Spleen (tissue), 11 donors: ENCODE measurements at regions not wholly inside any gene's neighbourhood (a gene's known extent, or its start where the extent isn't known, plus 50 kb on each side); places are given as distances from the start of the nearest gene placed in this dataset.

ENCODE experiments used
- DNase-seq: peaks from one replicate; pipeline ENCODE4 v3.0.0-alpha.2; 2020
- H3K27ac ChIP-seq, 8 donors: fragments of 200-600 bp; sonication (generic) in 7 of 8; 1 replicate in 4 of 8; 2 replicates in 4 of 8; pipeline versions ENCODE4 v1.5.0 to v1.8.0; 2016 to 2021; ENCODE audit warnings: inconsistent platforms in 4 of 8, mild to moderate bottlenecking in 4 of 8, moderate library complexity in 1 of 8
- H3K27me3 ChIP-seq, 7 donors: fragments of 200-600 bp; sonication (generic) in 6 of 7; replicated peaks in 1 of 7; 1 replicate in 4 of 7; 2 replicates in 3 of 7; pipeline versions ENCODE4 v1.5.0 to v1.8.0; 2016 to 2021; ENCODE audit warnings: inconsistent platforms in 3 of 7, mild to moderate bottlenecking in 1 of 7
- H3K36me3 ChIP-seq, 6 donors: fragments of 200-600 bp; sonication (generic) in 5 of 6; 1 replicate in 4 of 6; 2 replicates in 2 of 6; pipeline versions ENCODE4 v1.5.0 to v1.8.0; 2016 to 2021; ENCODE audit warnings: inconsistent platforms in 2 of 6
- H3K4me1 ChIP-seq, 6 donors: fragments of 200-600 bp; sonication (generic) in 5 of 6; 1 replicate in 3 of 6; 2 replicates in 3 of 6; pipeline versions ENCODE4 v1.5.0 to v1.8.0; 2016 to 2021; ENCODE audit warnings: inconsistent platforms in 3 of 6
- H3K4me3 ChIP-seq, 8 donors: fragments of 200-600 bp; sonication (generic) in 7 of 8; 1 replicate in 4 of 8; 2 replicates in 4 of 8; pipeline versions ENCODE4 v1.5.0 to v1.8.0; 2016 to 2021; ENCODE audit warnings: inconsistent platforms in 4 of 8, mild to moderate bottlenecking in 4 of 8, moderate library complexity in 2 of 8
- H3K9me3 ChIP-seq, 8 donors: fragments of 200-600 bp; sonication (generic) in 7 of 8; 1 replicate in 4 of 8; 2 replicates in 4 of 8; pipeline versions ENCODE4 v1.5.0 to v1.8.0; 2016 to 2021; ENCODE audit warnings: inconsistent platforms in 4 of 8
- CTCF ChIP-seq, 11 experiments: fragments of 200-600 bp in 7 of 11; fragments of 450-650 bp in 4 of 11; sonication (generic) in 4 of 11; IDR thresholded peaks in 8 of 11; conservative IDR thresholded peaks in 3 of 11; 1 replicate in 7 of 11; 2 replicates in 4 of 11; pipeline versions ENCODE4 v1.4.0 to v1.8.0; 2016 to 2021; ENCODE audit warnings: antibody characterized with exemption in 11 of 11, inconsistent platforms in 4 of 11, mild to moderate bottlenecking in 1 of 11
- POLR2A ChIP-seq, 3 donors: fragments of 450-650 bp; IDR thresholded peaks; one replicate each; pipeline ENCODE4 v1.5.1; 2017; ENCODE audit warnings: antibody characterized with exemption in 3 of 3, mild to moderate bottlenecking in 1 of 3
- POLR2AphosphoS5 ChIP-seq, 3 donors: sonication (generic); formaldehyde crosslinking; IDR thresholded peaks; one replicate each; pipeline ENCODE4 v1.5.1; 2017; ENCODE audit warnings: antibody characterized with exemption in 3 of 3
- WGBS, 5 donors: extraction: QIAGEN DNeasy Blood & Tissue Kit in 3 of 5; methylation state at CpG; one replicate each; pipeline versions ENCODE4 v1.1.5 to v1.1.7; 2013 to 2018; 5-methylcytosine and 5-hydroxymethylcytosine counted together
- intact Hi-C: fragments of 100-400 bp; cut with DNase I; formaldehyde crosslinking; loops from one replicate; pipeline ENCODE4 v1.15.0; 2023; ENCODE audit warnings: low total_unique reads
- donor health status: healthy with polysubstance abuse.
- donor health status: DM: no; HTN: no; CAD: no; lungs with moderate emphysema.
- donor health status: DM: no; HTN: no; CAD: no.
- donor health status: Bipolar disorder and iron deficiency.
- donor health status: healthy.
- donor health status: DM: no; HTN: no; CAD: no.
- donor health status: DM: yes; HTN: yes; CAD: no.

DNA sequence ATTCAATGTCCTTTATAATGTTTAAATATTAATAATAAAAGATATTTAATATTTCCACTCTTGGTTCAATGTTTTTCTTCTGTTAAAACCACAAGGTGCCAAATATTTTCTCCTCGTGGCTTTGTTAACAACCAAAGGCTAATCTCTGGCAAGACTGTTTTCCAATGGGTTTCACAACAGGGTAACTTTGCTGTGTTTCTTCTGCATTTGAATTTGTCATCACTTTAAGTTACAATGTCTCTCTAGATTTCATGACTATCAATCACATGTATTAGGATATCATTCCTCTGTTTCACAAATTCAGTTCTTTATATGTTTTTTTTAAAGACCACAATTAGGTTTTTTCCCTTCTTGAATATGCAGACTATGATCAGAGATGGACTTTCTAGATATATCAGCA lies 469.8 kb upstream of the ACVR2A start:
- H3K4me3 ChIP-seq = no peak overlapping the region
- intact Hi-C loops = no loop called here

GRCh38 chr2:147374423-147374811 lies 470.4 kb upstream of the ACVR2A start:
- peaks cover 0 to 8% (median 0%) of the 10 kb centered on the region in 6 donors for H3K4me1 ChIP-seq
- H3K27ac ChIP-seq = no peak overlapping the region
- no peaks in the 10 kb centered on the region for H3K27me3 ChIP-seq
- intact Hi-C loops = no loop called here
- TF ChIP-seq POLR2A (IDR thresholded peaks at IDR 0.05) (no peak), CTCF (IDR thresholded peaks at IDR 0.05 in 8 of 11, conservative IDR thresholded peaks at IDR 0.05 in 3 of 11) (no peak), POLR2AphosphoS5 (IDR thresholded peaks at IDR 0.05) (no peak)
- H3K36me3 ChIP-seq = no peaks in the 10 kb centered on the region
- H3K9me3 ChIP-seq = no peaks in the 10 kb centered on the region
- H3K4me3 ChIP-seq = no peak overlapping the region
- DNase-seq = no peak

More for the DNA sequence above, 469.8 kb upstream of the ACVR2A start:
- WGBS, 5 donors = 47 to 83% (median 62%) methylated on average over 1 of the region's 1 CpG
- Histone ChIP-seq H3K36me3 (no peaks in the 10 kb centered on the region), H3K9me3 (no peaks in the 10 kb centered on the region), H3K27me3 (no peaks in the 10 kb centered on the region), H3K4me1 (peaks cover 0 to 8% (median 0%) of the 10 kb centered on the region in 6 donors), H3K27ac (no peak overlapping the region)
- DNase-seq = no peak
- TF ChIP-seq POLR2AphosphoS5 (IDR thresholded peaks at IDR 0.05) = no peak
- no peak for TF ChIP-seq POLR2A (IDR thresholded peaks at IDR 0.05)
- no peak for TF ChIP-seq CTCF (IDR thresholded peaks at IDR 0.05 in 8 of 11, conservative IDR thresholded peaks at IDR 0.05 in 3 of 11)

DNA sequence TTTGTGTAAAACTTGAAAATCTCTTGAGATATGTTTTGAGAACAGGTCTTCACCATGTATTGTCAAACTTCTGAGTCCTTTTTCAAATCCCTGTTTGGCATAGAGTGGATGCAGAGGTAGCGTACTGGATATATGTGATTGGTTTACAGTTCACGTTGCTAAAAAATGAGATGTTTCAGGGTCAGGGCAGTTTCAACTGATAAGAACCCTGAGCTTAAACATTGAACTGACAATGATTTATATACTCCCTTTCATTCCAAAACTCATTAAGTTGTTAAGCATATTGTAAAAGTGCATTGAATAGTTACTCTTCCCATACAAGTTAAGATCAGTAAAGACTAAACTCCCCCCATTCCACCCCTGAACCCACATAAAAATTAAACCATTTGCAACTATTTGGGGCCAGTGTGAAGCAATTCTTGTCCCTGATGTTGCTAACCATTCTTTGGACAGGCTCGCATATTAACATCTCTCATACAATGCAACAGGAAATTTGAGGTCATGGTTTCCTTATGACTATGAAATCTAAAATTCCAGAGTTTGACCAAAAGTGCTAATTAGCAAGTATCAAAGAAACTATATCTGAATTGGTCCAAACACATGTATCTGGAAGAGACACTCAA lies 470.9 kb upstream of the ACVR2A start:
- WGBS, 5 donors = 39 to 55% (median 47%) methylated on average over 3 of the region's 3 CpGs
- Histone ChIP-seq H3K4me3 (no peak overlapping the region), H3K27me3 (no peaks in the 10 kb centered on the region), H3K27ac (no peak overlapping the region), H3K36me3 (no peaks in the 10 kb centered on the region), H3K9me3 (no peaks in the 10 kb centered on the region), H3K4me1 (peaks cover 0 to 8% (median 0%) of the 10 kb centered on the region in 6 donors)
- TF ChIP-seq POLR2AphosphoS5 (IDR thresholded peaks at IDR 0.05) = no peak
- TF ChIP-seq CTCF (IDR thresholded peaks at IDR 0.05 in 8 of 11, conservative IDR thresholded peaks at IDR 0.05 in 3 of 11) = no peak
- no peak for TF ChIP-seq POLR2A (IDR thresholded peaks at IDR 0.05)
- DNase-seq = no peak
- intact Hi-C loops = no loop called here

- Histone ChIP-seq H3K4me1 (peaks cover 0 to 4% (median 0%) of the 10 kb centered on the region in 6 donors), H3K27me3 (no peaks in the 10 kb centered on the region), H3K36me3 (no peaks in the 10 kb centered on the region), H3K27ac (no peak overlapping the region), H3K4me3 (no peak overlapping the region), H3K9me3 (no peaks in the 10 kb centered on the region)
- DNase-seq = no peak
- intact Hi-C loops = no loop called here
- TF ChIP-seq POLR2A (IDR thresholded peaks at IDR 0.05) (no peak), POLR2AphosphoS5 (IDR thresholded peaks at IDR 0.05) (no peak)
Observed at GRCh38 chr2:147368306-147368705, 476.5 kb upstream of the ACVR2A start.

- intact Hi-C loops = no loop called here
- DNase-seq = no peak
- TF ChIP-seq CTCF (IDR thresholded peaks at IDR 0.05 in 8 of 11, conservative IDR thresholded peaks at IDR 0.05 in 3 of 11) = no peak
- TF ChIP-seq POLR2AphosphoS5 (IDR thresholded peaks at IDR 0.05) = no peak
- TF ChIP-seq POLR2A (IDR thresholded peaks at IDR 0.05) = no peak
- Histone ChIP-seq H3K4me3 (no peak overlapping the region), H3K27ac (no peak overlapping the region), H3K36me3 (no peaks in the 10 kb centered on the region), H3K4me1 (peaks cover 0 to 4% (median 0%) of the 10 kb centered on the region in 6 donors), H3K27me3 (no peaks in the 10 kb centered on the region), H3K9me3 (no peaks in the 10 kb centered on the region)
- 78 to 89% (median 85%) methylated on average over 6 of the region's 6 CpGs for WGBS, 5 donors
Observed at GRCh38 chr2:147366279-147366678, 478.6 kb upstream of the ACVR2A start.
